Endothelial cell of hepatic sinusoid (primary cell): ENCODE measurements at regions not wholly inside any gene's neighbourhood (a gene's known extent, or its start where the extent isn't known, plus 50 kb on each side); places are given as distances from the start of the nearest gene placed in this dataset.

ENCODE experiments used
- in situ Hi-C: cut with HindIII; loops from 2 replicates; pipeline ENCODE4 v1.10.0; 2017; ENCODE audit warnings: low sequenced_read_pairs

- in situ Hi-C loops: no loop called here
Observed at GRCh38 chr18:48488388-48488850, 50.4 kb upstream of the CTIF start.

- in situ Hi-C loops: no loop called here
Observed at GRCh38 chr18:48486754-48487153, 52.1 kb upstream of the CTIF start.

DNA sequence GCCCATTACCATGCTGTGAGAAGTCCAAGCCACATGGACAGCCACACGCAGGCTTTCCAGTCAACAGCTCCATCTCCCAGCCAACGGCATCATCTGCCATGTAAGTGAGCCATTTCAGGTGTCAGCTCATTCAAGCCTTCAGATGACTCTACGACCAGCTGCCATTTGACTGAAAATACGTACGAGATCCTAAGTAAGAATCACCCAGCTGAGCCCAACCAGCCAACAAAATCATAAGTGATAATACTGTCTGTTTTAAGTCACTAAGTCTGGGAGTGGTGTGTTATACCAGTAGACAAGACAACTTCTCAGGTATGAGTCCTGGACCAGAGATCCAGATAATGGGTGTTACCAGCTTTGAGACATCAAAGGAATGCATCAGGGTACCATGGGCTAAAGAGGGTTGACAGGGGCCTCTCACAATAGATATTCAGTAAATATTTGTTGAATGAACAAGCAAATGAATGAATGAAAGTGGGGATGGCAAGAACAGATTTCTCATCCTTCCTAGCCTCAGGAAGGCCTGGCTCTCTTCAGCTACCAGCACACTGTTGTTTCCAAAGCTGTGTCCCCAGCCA lies 52.9 kb upstream of the CTIF start:
- in situ Hi-C loops: no loop called here

GRCh38 chr18:48481092-48481491 lies 57.7 kb upstream of the CTIF start:
- in situ Hi-C loops: loop anchor here (5.0 kb wide), 1 partner anchor 126 kb away; no protein-coding TSS in a partner anchor

GRCh38 chr18:48479531-48479930 lies 59.3 kb upstream of the CTIF start:
- in situ Hi-C loops: no loop called here

GRCh38 chr18:48477348-48477747 lies 61.5 kb upstream of the CTIF start:
- in situ Hi-C loops: no loop called here

DNA sequence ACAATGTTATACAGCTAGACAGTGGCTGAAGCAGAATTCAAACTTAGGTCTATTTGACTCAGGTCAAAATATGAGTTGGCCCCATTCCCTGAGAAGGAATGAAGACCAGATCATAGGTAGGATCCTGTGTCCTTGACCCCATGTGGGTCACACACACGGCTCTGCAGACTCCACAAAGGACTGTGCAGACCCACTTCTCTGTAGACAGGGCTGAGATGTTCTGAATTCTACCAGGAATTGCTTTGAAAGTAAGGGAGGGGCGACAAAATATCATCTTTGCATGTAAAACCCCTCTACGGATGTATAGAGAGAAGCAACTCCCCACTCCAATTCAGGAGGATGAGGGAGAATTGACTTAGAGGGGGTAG lies 62.3 kb upstream of the CTIF start:
- in situ Hi-C loops: no loop called here

DNA sequence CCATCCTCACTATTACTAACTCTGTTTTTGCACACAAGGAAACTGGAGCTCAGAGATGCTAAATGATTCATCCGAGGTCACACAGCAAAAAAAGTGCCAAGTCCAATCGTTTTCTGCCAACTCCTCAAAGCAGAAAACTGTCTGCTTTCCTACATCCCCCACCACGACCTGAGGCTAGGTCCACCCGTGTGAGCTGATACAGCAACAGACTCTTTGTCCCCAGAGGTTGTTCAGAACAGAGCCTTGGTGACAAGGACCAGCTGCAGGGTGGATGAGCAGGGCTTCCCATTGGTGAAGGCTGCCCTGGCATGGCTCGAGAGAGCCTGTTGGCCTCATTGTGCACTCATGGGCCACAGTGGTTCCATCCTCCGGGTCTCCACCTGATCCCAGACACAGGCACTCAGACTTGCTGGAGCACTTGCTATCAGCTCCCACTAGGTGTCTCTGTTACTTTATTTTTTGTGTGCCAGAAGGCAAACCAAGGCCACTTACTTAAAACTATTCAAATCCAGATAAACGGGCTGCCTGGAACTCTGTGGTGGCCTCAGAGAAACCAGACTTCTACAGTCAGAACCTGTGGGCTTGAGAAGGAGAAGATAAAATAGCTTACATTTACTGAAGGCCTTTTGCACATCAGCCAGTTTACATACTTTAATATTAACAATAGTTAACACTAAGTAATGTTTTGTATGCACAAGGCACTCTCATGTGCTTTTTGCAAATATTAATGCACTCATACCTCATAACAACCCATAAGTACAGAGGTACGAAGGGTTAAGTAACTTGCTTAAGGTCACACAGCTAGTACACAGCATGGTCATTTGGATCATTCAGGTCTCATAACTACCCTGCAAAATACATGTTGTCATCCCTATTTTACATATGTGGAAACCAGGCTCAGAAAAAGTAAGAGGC lies 62.9 kb upstream of the CTIF start:
- in situ Hi-C loops: no loop called here

DNA sequence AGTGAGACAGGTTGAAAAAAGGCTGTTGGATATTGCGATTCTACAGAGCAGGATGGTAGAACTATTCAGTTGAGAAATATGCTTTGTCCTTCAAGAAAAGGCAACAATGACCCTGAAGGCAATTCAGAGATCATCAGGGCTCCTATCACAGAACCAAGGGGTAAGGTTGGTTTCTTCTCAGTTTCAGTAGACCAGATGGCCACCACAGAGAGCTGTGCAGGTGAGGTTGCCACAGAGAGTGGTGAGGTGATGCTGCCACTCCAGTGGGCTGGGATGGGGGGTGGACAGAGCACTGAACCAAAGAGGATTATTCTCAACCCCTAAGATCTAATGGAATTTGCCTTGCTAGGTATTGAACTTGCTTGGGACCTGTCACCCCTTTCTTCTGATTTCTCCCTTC lies 64.6 kb upstream of the ZBTB7C start:
- in situ Hi-C loops: no loop called here

DNA sequence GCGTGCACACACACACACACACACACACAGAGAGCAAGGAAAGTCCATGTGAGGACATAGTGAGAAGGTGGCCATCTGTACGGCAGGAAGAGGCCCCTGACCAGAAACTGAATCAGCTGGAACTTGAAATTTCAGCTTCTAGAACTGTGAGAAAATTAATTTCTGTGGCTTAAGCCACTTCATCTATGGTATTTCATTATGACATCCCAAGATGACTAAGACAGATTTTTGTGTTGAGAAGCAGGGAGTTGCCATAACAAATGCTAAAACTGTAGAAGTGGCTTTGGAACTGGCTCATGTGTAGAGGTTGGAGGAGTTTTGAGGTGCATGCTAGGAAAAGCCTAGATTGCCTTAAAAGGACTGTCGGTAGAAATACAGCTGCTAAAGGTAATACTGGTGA lies 63.4 kb upstream of the ZBTB7C start:
- in situ Hi-C loops: no loop called here

GRCh38 chr18:48470484-48471180 lies 61.4 kb upstream of the ZBTB7C start:
- in situ Hi-C loops: no loop called here

DNA sequence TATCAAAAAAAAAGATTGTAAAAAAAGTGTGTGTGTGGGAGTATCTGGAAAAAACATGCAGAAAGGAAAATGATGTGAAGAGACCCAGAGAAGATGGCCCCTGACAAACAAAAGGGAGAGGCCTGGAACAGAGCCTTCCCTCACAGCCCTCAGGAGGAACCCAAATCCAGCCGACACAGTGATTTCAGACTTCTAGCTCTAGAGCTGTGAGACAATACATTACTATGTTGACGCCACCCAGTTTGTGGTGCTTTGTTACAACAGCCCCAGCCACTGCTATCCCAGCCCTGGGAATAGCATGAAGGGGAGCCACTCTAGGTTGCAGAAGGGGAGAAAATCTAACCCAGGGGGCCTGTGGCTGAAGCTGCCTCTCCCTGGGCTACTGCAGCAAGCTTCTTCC lies 59.0 kb upstream of the ZBTB7C start:
- in situ Hi-C loops: no loop called here

DNA sequence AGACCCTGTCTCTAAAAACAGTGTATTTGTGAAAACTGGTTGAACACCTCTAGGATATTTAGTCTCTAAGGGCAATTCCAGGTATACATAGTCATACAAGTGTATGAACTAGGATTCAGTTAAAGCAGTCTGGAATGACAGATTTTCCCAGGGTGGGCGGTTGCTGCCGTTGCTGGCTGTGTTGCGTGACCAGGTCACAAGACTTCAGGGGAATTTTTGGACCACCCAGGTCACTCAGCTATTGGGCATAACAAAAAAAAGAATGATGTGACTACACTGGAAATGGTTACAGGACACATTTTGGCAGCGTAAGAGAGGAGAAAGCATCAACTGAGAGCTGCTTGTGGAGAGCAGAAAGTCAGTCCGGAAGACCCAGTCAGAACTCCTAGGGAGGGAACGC lies 58.0 kb upstream of the ZBTB7C start:
- in situ Hi-C loops: no loop called here

GRCh38 chr18:48462510-48462909 lies 53.3 kb upstream of the ZBTB7C start:
- in situ Hi-C loops: no loop called here

- in situ Hi-C loops: no loop called here
Observed at GRCh38 chr18:48460929-48461583, 51.9 kb upstream of the ZBTB7C start.

DNA sequence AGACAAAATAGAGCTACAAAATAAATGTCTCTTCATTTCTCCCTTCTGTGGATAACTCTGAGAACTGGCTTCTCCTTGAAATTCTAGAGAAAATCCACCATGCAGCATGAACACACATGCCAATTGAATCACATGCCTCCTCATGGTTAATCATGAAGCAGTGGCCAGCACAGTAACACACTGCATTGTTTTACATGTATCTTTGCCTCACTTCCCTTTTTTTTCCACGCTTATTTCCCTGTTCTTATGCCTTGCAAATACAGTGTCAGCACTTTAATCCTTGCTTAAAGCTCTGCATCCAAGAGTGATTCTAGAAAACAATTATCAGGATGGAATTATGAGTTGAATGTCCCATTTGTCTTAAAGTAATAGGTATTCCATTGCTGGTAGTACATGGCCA lies 50.3 kb upstream of the ZBTB7C start:
- in situ Hi-C loops: no loop called here

- in situ Hi-C loops: no loop called here
Observed at GRCh38 chr18:48459016-48459415, 49.8 kb upstream of the ZBTB7C start.
